ENCODE measurements at regions not wholly inside any gene's neighbourhood (a gene's known extent, or its start where the extent isn't known, plus 50 kb on each side); places are given as distances from the start of the nearest gene placed in this dataset.
A peak's percentile ranks its signal among the peaks of the same experiment; 100 is the strongest.

DNA sequence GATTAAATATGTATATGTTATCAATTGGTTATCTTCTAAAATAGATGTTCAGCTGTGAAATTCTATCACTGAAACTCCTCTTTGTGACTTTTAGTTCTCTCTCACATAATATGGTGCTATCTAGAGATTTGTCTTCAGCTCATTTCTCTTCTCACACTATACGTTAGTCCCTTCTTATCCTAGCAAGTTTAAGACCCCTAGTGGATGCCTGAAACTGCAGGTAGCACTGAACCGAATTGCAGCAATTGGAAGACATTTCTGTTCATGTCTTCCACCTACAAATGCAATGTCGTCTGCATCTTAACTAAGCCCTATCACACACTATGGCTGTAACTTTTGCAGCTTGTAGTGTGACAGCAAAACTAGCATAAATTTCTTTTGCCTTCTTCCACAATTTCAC, 442.7 kb upstream of the POM121L12 start:
- TF ChIP-seq, protein P1, sequence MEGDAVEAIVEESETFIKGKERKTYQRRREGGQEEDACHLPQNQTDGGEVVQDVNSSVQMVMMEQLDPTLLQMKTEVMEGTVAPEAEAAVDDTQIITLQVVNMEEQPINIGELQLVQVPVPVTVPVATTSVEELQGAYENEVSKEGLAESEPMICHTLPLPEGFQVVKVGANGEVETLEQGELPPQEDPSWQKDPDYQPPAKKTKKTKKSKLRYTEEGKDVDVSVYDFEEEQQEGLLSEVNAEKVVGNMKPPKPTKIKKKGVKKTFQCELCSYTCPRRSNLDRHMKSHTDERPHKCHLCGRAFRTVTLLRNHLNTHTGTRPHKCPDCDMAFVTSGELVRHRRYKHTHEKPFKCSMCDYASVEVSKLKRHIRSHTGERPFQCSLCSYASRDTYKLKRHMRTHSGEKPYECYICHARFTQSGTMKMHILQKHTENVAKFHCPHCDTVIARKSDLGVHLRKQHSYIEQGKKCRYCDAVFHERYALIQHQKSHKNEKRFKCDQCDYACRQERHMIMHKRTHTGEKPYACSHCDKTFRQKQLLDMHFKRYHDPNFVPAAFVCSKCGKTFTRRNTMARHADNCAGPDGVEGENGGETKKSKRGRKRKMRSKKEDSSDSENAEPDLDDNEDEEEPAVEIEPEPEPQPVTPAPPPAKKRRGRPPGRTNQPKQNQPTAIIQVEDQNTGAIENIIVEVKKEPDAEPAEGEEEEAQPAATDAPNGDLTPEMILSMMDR (IDR thresholded peaks at IDR 0.05; ENCODE audit: low read length): peak; percentile 60
- no peak for TF ChIP-seq EZH2 (IDR thresholded peaks at IDR 0.05; ENCODE audit: borderline replicate concordance, low read length)

Measured in OCI-LY1 (cell line).